ENCODE measurements at regions not wholly inside any gene's neighbourhood (a gene's known extent, or its start where the extent isn't known, plus 50 kb on each side); places are given as distances from the start of the nearest gene placed in this dataset.

- no peak for TF ChIP-seq CTCF (IDR thresholded peaks at IDR 0.05; ENCODE audit: low read depth, low read length, missing control alignments)
- H3K4me3 ChIP-seq (replicated peaks; ENCODE audit: low read depth, low read length) = no peak overlapping the region
- DNase-seq (ENCODE audit: extremely low read depth, low read depth) = no peak
Observed at GRCh38 chr18:70425236-70425635, 136.4 kb downstream of the SOCS6 start.

DNA sequence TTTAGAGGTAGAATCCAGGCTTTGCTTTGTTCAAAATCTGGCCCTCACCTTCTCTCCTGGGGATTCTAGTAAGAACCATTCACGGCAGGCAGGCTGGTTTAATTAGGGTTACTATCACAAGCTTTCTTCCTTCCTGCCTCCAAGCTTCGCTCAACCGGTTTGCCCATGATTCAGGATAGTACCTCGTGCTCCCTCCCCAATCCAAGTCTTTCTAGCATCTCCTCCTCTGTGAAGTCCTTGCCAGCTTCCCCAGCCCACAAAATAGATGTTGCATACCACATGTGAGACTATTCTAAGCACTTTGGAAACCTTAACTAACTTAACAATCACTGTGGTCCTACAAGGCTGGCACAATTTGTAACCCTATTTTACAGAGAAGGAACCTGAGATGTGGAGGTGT, 135.1 kb downstream of the SOCS6 start:
- no peak for DNase-seq (ENCODE audit: extremely low read depth, low read depth)
- TF ChIP-seq CTCF (IDR thresholded peaks at IDR 0.05; ENCODE audit: low read depth, low read length, missing control alignments) = no peak

GRCh38 chr18:70423120-70423519, 134.3 kb downstream of the SOCS6 start:
- no peak overlapping the region for H3K4me3 ChIP-seq (replicated peaks; ENCODE audit: low read depth, low read length)
- TF ChIP-seq CTCF (IDR thresholded peaks at IDR 0.05; ENCODE audit: low read depth, low read length, missing control alignments) = no peak

More for the DNA sequence above, 135.1 kb downstream of the SOCS6 start:
- H3K4me3 ChIP-seq (replicated peaks; ENCODE audit: low read depth, low read length) = no peak overlapping the region

DNA sequence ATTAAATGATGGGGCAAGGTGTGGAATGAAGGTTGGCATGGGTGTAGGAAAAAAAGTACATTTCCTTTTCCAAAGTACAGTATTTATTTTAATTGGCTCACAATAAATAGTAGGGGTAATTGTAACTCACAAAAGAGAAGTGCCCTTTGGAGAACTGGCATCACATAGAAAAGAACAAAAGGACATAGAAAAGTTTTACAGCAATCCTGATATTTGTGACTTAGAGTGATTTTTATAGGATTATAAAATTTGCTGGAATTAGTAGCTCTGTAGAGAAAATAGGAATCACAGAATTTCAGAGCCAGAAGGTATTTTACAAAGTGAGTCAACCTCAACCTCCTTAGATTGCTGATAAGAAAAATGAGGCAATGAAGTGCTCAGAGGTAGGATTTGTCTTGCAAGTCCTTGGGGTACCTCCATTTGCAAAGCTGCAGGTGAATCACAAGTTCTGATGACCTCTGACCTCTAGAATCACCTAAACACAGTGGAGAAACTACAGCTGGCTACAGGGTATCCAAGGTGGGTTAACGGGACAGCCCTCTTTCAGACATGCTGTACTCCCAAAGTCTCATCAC, 133.6 kb downstream of the SOCS6 start:
- no peak for DNase-seq (ENCODE audit: extremely low read depth, low read depth)
- H3K4me3 ChIP-seq (replicated peaks; ENCODE audit: low read depth, low read length) = no peak overlapping the region
- no peak for TF ChIP-seq CTCF (IDR thresholded peaks at IDR 0.05; ENCODE audit: low read depth, low read length, missing control alignments)

More at GRCh38 chr18:70423120-70423519, 134.3 kb downstream of the SOCS6 start:
- no peak for DNase-seq (ENCODE audit: extremely low read depth, low read depth)

- H3K4me3 ChIP-seq (replicated peaks; ENCODE audit: low read depth, low read length) = no peak overlapping the region
- DNase-seq (ENCODE audit: extremely low read depth, low read depth) = peak; percentile 86
- no peak for TF ChIP-seq CTCF (IDR thresholded peaks at IDR 0.05; ENCODE audit: low read depth, low read length, missing control alignments)
Observed at GRCh38 chr18:70421471-70422390, 132.9 kb downstream of the SOCS6 start.

GRCh38 chr18:70420146-70420898, 131.5 kb downstream of the SOCS6 start:
- DNase-seq (ENCODE audit: extremely low read depth, low read depth) = no peak
- no peak for TF ChIP-seq CTCF (IDR thresholded peaks at IDR 0.05; ENCODE audit: low read depth, low read length, missing control alignments)
- no peak overlapping the region for H3K4me3 ChIP-seq (replicated peaks; ENCODE audit: low read depth, low read length)
